ENCODE measurements at regions not wholly inside any gene's neighbourhood (a gene's known extent, or its start where the extent isn't known, plus 50 kb on each side); places are given as distances from the start of the nearest gene placed in this dataset.

GRCh38 chr3:166296179-166296783 is 459.1 kb upstream of the BCHE start:
- Histone ChIP-seq H3K9me3 (no peaks in the 10 kb centered on the region), H3K27me3 (no peaks in the 10 kb centered on the region), H3K4me3 (no peak overlapping the region), H3K4me1 (no peaks in the 10 kb centered on the region), H3K36me3 (no peaks in the 10 kb centered on the region), H3K27ac (no peak overlapping the region)
- WGBS, 2 donors (ENCODE audit: low coverage in 1 of 2): 61 to 67% methylated on average over 5 of the region's 5 CpGs
- TF ChIP-seq POLR2AphosphoS5 (IDR thresholded peaks at IDR 0.05) (no peak), EP300 (IDR thresholded peaks at IDR 0.05) (no peak), POLR2A (IDR thresholded peaks at IDR 0.05) (no peak), CTCF (IDR thresholded peaks at IDR 0.05) (no peak)
- no peak for ATAC-seq

GRCh38 chr3:166291186-166291955 is 454.1 kb upstream of the BCHE start:
- no peaks in the 10 kb centered on the region for H3K9me3 ChIP-seq
- 24 to 56% methylated on average over 2 to 4 of the region's 5 CpGs for WGBS, 2 donors (ENCODE audit: low coverage in 1 of 2)
- TF ChIP-seq CTCF (IDR thresholded peaks at IDR 0.05): no peak
- TF ChIP-seq POLR2A (IDR thresholded peaks at IDR 0.05): no peak
- TF ChIP-seq POLR2AphosphoS5 (IDR thresholded peaks at IDR 0.05): no peak
- no peak for TF ChIP-seq EP300 (IDR thresholded peaks at IDR 0.05)
- no peak for ATAC-seq
- no peaks in the 10 kb centered on the region for H3K4me1 ChIP-seq
- H3K27ac ChIP-seq: no peak overlapping the region
- no peak overlapping the region for H3K4me3 ChIP-seq
- H3K27me3 ChIP-seq: no peaks in the 10 kb centered on the region
- H3K36me3 ChIP-seq: no peaks in the 10 kb centered on the region

GRCh38 chr3:166285001-166285400 is 447.8 kb upstream of the BCHE start:
- TF ChIP-seq CTCF (IDR thresholded peaks at IDR 0.05) (no peak), EP300 (IDR thresholded peaks at IDR 0.05) (no peak), POLR2AphosphoS5 (IDR thresholded peaks at IDR 0.05) (no peak), POLR2A (IDR thresholded peaks at IDR 0.05) (no peak)
- Histone ChIP-seq H3K27me3 (no peaks in the 10 kb centered on the region), H3K27ac (no peak overlapping the region), H3K9me3 (no peaks in the 10 kb centered on the region), H3K4me1 (peaks cover 0 to 11% (median 3%) of the 10 kb centered on the region in 3 donors), H3K4me3 (no peak overlapping the region), H3K36me3 (no peaks in the 10 kb centered on the region)
- WGBS, 2 donors (ENCODE audit: low coverage in 1 of 2): 90 to 100% methylated on average over 1 of the region's 2 CpGs
- ATAC-seq: no peak

- H3K4me3 ChIP-seq: peak overlapping the region; percentile 38 to 53
- no peaks in the 10 kb centered on the region for H3K36me3 ChIP-seq
- peak; percentile 70 for ATAC-seq
- H3K4me1 ChIP-seq: peaks cover 0 to 11% (median 3%) of the 10 kb centered on the region in 3 donors
- TF ChIP-seq EP300 (IDR thresholded peaks at IDR 0.05) (no peak), POLR2AphosphoS5 (IDR thresholded peaks at IDR 0.05) (peak; percentile 23), POLR2A (IDR thresholded peaks at IDR 0.05) (no peak)
- H3K27me3 ChIP-seq: no peaks in the 10 kb centered on the region
- H3K9me3 ChIP-seq: no peaks in the 10 kb centered on the region
- WGBS, 2 donors (ENCODE audit: low coverage in 1 of 2): 7 to 14% methylated on average over 5 of the region's 5 CpGs
- peak overlapping the region in 3 of 4 donors; percentile 18 to 38 (median 22) for H3K27ac ChIP-seq
Observed at GRCh38 chr3:166283840-166284239, 446.6 kb upstream of the BCHE start.

GRCh38 chr3:166282931-166283330 is 445.7 kb upstream of the BCHE start:
- TF ChIP-seq EP300 (IDR thresholded peaks at IDR 0.05) (no peak), CTCF (IDR thresholded peaks at IDR 0.05) (no peak), POLR2A (IDR thresholded peaks at IDR 0.05) (no peak), POLR2AphosphoS5 (IDR thresholded peaks at IDR 0.05) (no peak)
- no peak for ATAC-seq
- Histone ChIP-seq H3K4me3 (no peak overlapping the region), H3K9me3 (no peaks in the 10 kb centered on the region), H3K27ac (peak overlapping the region in 1 of 4 donors; percentile 38), H3K4me1 (peaks cover 0 to 11% (median 3%) of the 10 kb centered on the region in 3 donors), H3K36me3 (no peaks in the 10 kb centered on the region), H3K27me3 (no peaks in the 10 kb centered on the region)
- WGBS, 2 donors (ENCODE audit: low coverage in 1 of 2): 23 to 78% methylated on average over 2 of the region's 2 CpGs

Measured in gastroesophageal sphincter (tissue), 4 donors.